A673 (cell line): ENCODE measurements at regions not wholly inside any gene's neighbourhood (a gene's known extent, or its start where the extent isn't known, plus 50 kb on each side); places are given as distances from the start of the nearest gene placed in this dataset.

Experiments
- CTCF ChIP-seq: fragments of 300-800, 200-600 bp; sonication (generic); conservative IDR thresholded peaks from 2 replicates; pipeline ENCODE4 v1.5.1; 2017; ENCODE audit warnings: low read depth, mild to moderate bottlenecking, antibody characterized with exemption, low read length, moderate library complexity, mixed read lengths
- EZH2 ChIP-seq: fragments of 200-600 bp; sonication (generic); IDR thresholded peaks from 2 replicates; pipeline ENCODE4 v1.6.1; 2017; ENCODE audit warnings: borderline replicate concordance, low read depth, mild to moderate bottlenecking, mixed read lengths, antibody characterized with exemption, low read length; ENCODE audit not compliant: poor library complexity, severe bottlenecking

- TF ChIP-seq EZH2 (no peak), CTCF (no peak)
Observed at GRCh38 chr1:69436151-69436550, 131.6 kb upstream of the LRRC7 start.
